ENCODE measurements at regions not wholly inside any gene's neighbourhood (a gene's known extent, or its start where the extent isn't known, plus 50 kb on each side); places are given as distances from the start of the nearest gene placed in this dataset.

DNA sequence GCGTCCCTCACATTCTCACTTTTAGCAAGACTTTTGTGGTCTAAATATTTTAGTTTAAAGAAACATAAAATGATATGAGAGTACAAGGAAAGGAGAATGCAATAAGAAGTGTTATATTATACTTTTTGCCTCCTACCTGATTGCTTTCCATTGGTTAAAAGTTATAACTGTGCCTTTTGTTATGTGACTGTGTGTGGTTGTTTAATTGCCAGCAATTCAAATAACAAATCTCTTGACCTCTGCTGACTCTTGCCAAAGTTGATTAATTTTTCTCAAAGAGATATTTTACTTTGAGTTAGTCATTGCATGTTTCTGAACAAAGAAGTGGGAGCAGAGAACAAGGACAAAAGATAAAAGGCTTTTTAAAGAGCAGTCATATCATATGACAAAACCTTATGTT lies 599.5 kb downstream of the SUCLG1 start:
- ATAC-seq (no peak), DNase-seq (no peak)
- no peaks in the 10 kb centered on the region for H3K4me1 Mint-ChIP-seq
- H3K36me3 ChIP-seq (ENCODE audit: control insufficient read depth in 2 of 3, insufficient read depth in 3 of 3, low read length in 3 of 3) = no peaks in the 10 kb centered on the region
- no peaks in the 10 kb centered on the region for H3K9me3 Mint-ChIP-seq
- intact Hi-C loops (cut with micrococcal nuclease) = no loop called here
- H3K4me3 ChIP-seq (ENCODE audit: low read length) = no peak overlapping the region
- H3K36me3 Mint-ChIP-seq = no peaks in the 10 kb centered on the region
- H3K4me3 Mint-ChIP-seq = no peak overlapping the region
- CTCF ChIA-PET = no interaction called here
- no peaks in the 10 kb centered on the region for H3K27me3 ChIP-seq (ENCODE audit: control insufficient read depth in 2 of 2, insufficient read depth in 2 of 2, low read length in 2 of 2)
- H3K9me3 ChIP-seq (ENCODE audit: control insufficient read depth in 2 of 3, low read length in 3 of 3) = no peaks in the 10 kb centered on the region
- POLR2A ChIA-PET = no interaction called here
- no peaks in the 10 kb centered on the region for H3K4me1 ChIP-seq (ENCODE audit: control insufficient read depth in 2 of 2, insufficient read depth in 2 of 2, low read length in 2 of 2)
- H3K27ac Mint-ChIP-seq = no peak overlapping the region
- no peak overlapping the region for H3K27ac ChIP-seq (ENCODE audit: low read depth, low read length)
- H3K27me3 Mint-ChIP-seq = peaks cover 0 to 12% (median 0%) of the 10 kb centered on the region in 5 donors

- Mint-ChIP-seq H3K27ac (no peak overlapping the region), H3K4me1 (no peaks in the 10 kb centered on the region), H3K27me3 (peaks cover 0 to 4% (median 0%) of the 10 kb centered on the region in 5 donors), H3K9me3 (peaks cover 2 to 27% (median 8%) of the 10 kb centered on the region in 11 donors), H3K36me3 (no peaks in the 10 kb centered on the region), H3K4me3 (no peak overlapping the region)
- no peaks in the 10 kb centered on the region for H3K27me3 ChIP-seq (ENCODE audit: control insufficient read depth in 2 of 2, insufficient read depth in 2 of 2, low read length in 2 of 2)
- H3K36me3 ChIP-seq (ENCODE audit: control insufficient read depth in 2 of 3, insufficient read depth in 3 of 3, low read length in 3 of 3) = no peaks in the 10 kb centered on the region
- DNase-seq (no peak), ATAC-seq (no peak)
- ChIA-PET POLR2A (no interaction called here), CTCF (no interaction called here)
- no peaks in the 10 kb centered on the region for H3K9me3 ChIP-seq (ENCODE audit: control insufficient read depth in 2 of 3, low read length in 3 of 3)
- no peak overlapping the region for H3K4me3 ChIP-seq (ENCODE audit: low read length)
- H3K27ac ChIP-seq (ENCODE audit: low read depth, low read length) = no peak overlapping the region
- no peaks in the 10 kb centered on the region for H3K4me1 ChIP-seq (ENCODE audit: control insufficient read depth in 2 of 2, insufficient read depth in 2 of 2, low read length in 2 of 2)
- intact Hi-C loops (cut with micrococcal nuclease) = no loop called here
Measured at GRCh38 chr2:83851066-83851465, 608.0 kb downstream of the SUCLG1 start.

- Mint-ChIP-seq H3K9me3 (peaks cover 2 to 27% (median 8%) of the 10 kb centered on the region in 11 donors), H3K36me3 (no peaks in the 10 kb centered on the region), H3K4me1 (no peaks in the 10 kb centered on the region), H3K4me3 (no peak overlapping the region), H3K27ac (no peak overlapping the region), H3K27me3 (peaks cover 0 to 4% (median 0%) of the 10 kb centered on the region in 5 donors)
- Histone ChIP-seq H3K27me3 (ENCODE audit: control insufficient read depth in 2 of 2, insufficient read depth in 2 of 2, low read length in 2 of 2) (no peaks in the 10 kb centered on the region), H3K4me1 (ENCODE audit: control insufficient read depth in 2 of 2, insufficient read depth in 2 of 2, low read length in 2 of 2) (no peaks in the 10 kb centered on the region), H3K4me3 (ENCODE audit: low read length) (no peak overlapping the region), H3K27ac (ENCODE audit: low read depth, low read length) (no peak overlapping the region), H3K36me3 (ENCODE audit: control insufficient read depth in 2 of 3, insufficient read depth in 3 of 3, low read length in 3 of 3) (no peaks in the 10 kb centered on the region), H3K9me3 (ENCODE audit: control insufficient read depth in 2 of 3, low read length in 3 of 3) (no peaks in the 10 kb centered on the region)
- ChIA-PET CTCF (no interaction called here), POLR2A (no interaction called here)
- no peak for ATAC-seq
- intact Hi-C loops (cut with micrococcal nuclease) = no loop called here
- no peak for DNase-seq
Measured at GRCh38 chr2:83850071-83850725, 608.9 kb downstream of the SUCLG1 start.

- ATAC-seq = no peak
- DNase-seq = no peak
- peaks cover 0 to 8% (median 2%) of the 10 kb centered on the region in 11 donors for H3K9me3 Mint-ChIP-seq
- no peaks in the 10 kb centered on the region for H3K36me3 ChIP-seq (ENCODE audit: control insufficient read depth in 2 of 3, insufficient read depth in 3 of 3, low read length in 3 of 3)
- CTCF ChIA-PET = no interaction called here
- no peak overlapping the region for H3K4me3 ChIP-seq (ENCODE audit: low read length)
- H3K27ac ChIP-seq (ENCODE audit: low read depth, low read length) = no peak overlapping the region
- no peaks in the 10 kb centered on the region for H3K9me3 ChIP-seq (ENCODE audit: control insufficient read depth in 2 of 3, low read length in 3 of 3)
- H3K4me1 Mint-ChIP-seq = no peaks in the 10 kb centered on the region
- H3K27me3 Mint-ChIP-seq = peaks cover 0 to 3% (median 0%) of the 10 kb centered on the region in 5 donors
- no peak overlapping the region for H3K27ac Mint-ChIP-seq
- H3K27me3 ChIP-seq (ENCODE audit: control insufficient read depth in 2 of 2, insufficient read depth in 2 of 2, low read length in 2 of 2) = no peaks in the 10 kb centered on the region
- intact Hi-C loops (cut with micrococcal nuclease) = no loop called here
- POLR2A ChIA-PET = no interaction called here
- no peaks in the 10 kb centered on the region for H3K36me3 Mint-ChIP-seq
- no peak overlapping the region for H3K4me3 Mint-ChIP-seq
- no peaks in the 10 kb centered on the region for H3K4me1 ChIP-seq (ENCODE audit: control insufficient read depth in 2 of 2, insufficient read depth in 2 of 2, low read length in 2 of 2)
Measured at GRCh38 chr2:83844490-83844889, 614.6 kb downstream of the SUCLG1 start.

GRCh38 chr2:83842421-83842820 lies 616.7 kb downstream of the SUCLG1 start:
- Histone ChIP-seq H3K9me3 (ENCODE audit: control insufficient read depth in 2 of 3, low read length in 3 of 3) (no peaks in the 10 kb centered on the region), H3K4me3 (ENCODE audit: low read length) (no peak overlapping the region), H3K4me1 (ENCODE audit: control insufficient read depth in 2 of 2, insufficient read depth in 2 of 2, low read length in 2 of 2) (no peaks in the 10 kb centered on the region), H3K27me3 (ENCODE audit: control insufficient read depth in 2 of 2, insufficient read depth in 2 of 2, low read length in 2 of 2) (no peaks in the 10 kb centered on the region), H3K27ac (ENCODE audit: low read depth, low read length) (no peak overlapping the region), H3K36me3 (ENCODE audit: control insufficient read depth in 2 of 3, insufficient read depth in 3 of 3, low read length in 3 of 3) (no peaks in the 10 kb centered on the region)
- no peak for ATAC-seq
- CTCF ChIA-PET = no interaction called here
- Mint-ChIP-seq H3K9me3 (peaks cover 0 to 5% (median 0%) of the 10 kb centered on the region in 11 donors), H3K27ac (no peak overlapping the region), H3K4me3 (no peak overlapping the region), H3K36me3 (no peaks in the 10 kb centered on the region), H3K4me1 (no peaks in the 10 kb centered on the region), H3K27me3 (no peaks in the 10 kb centered on the region)
- intact Hi-C loops (cut with micrococcal nuclease) = no loop called here
- POLR2A ChIA-PET = no interaction called here
- DNase-seq = no peak

GRCh38 chr2:83837823-83838222 lies 621.3 kb downstream of the SUCLG1 start:
- no peaks in the 10 kb centered on the region for H3K4me1 ChIP-seq (ENCODE audit: control insufficient read depth in 2 of 2, insufficient read depth in 2 of 2, low read length in 2 of 2)
- DNase-seq (no peak), ATAC-seq (no peak)
- POLR2A ChIA-PET = no interaction called here
- Mint-ChIP-seq H3K4me1 (peaks cover 0 to 1% (median 0%) of the 10 kb centered on the region in 7 donors), H3K36me3 (no peaks in the 10 kb centered on the region), H3K4me3 (no peak overlapping the region), H3K27me3 (peaks cover 0 to 11% (median 3%) of the 10 kb centered on the region in 5 donors), H3K27ac (no peak overlapping the region), H3K9me3 (peaks cover 0 to 5% (median 0%) of the 10 kb centered on the region in 11 donors)
- no peaks in the 10 kb centered on the region for H3K27me3 ChIP-seq (ENCODE audit: control insufficient read depth in 2 of 2, insufficient read depth in 2 of 2, low read length in 2 of 2)
- H3K9me3 ChIP-seq (ENCODE audit: control insufficient read depth in 2 of 3, low read length in 3 of 3) = no peaks in the 10 kb centered on the region
- CTCF ChIA-PET = no interaction called here
- intact Hi-C loops (cut with micrococcal nuclease) = no loop called here
- H3K27ac ChIP-seq (ENCODE audit: low read depth, low read length) = no peak overlapping the region
- no peak overlapping the region for H3K4me3 ChIP-seq (ENCODE audit: low read length)
- no peaks in the 10 kb centered on the region for H3K36me3 ChIP-seq (ENCODE audit: control insufficient read depth in 2 of 3, insufficient read depth in 3 of 3, low read length in 3 of 3)

DNA sequence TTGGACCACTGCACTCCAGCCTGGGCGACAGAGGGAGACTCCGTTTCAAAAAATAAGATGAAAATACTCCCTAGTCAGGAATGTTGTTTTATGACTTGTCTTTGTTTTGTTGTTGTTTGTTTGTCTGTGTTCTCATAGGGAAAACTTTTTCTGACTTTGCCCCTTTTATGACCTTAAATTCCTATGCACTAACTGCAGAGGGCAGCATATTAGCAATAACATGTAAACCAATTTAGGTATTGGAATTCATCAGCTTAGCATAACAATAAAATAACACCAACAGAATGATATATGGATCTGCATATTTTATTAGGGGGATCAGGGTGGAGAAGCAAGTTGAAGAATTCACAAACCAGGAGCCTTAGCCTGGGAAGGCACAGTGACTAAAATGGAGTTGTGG lies 631.5 kb downstream of the SUCLG1 start:
- no peaks in the 10 kb centered on the region for H3K36me3 ChIP-seq (ENCODE audit: control insufficient read depth in 2 of 3, insufficient read depth in 3 of 3, low read length in 3 of 3)
- ChIA-PET CTCF (interaction anchor here (0.7 kb wide), 1 partner anchor 114 kb away, joined by 3 read pairs; no protein-coding TSS in a partner anchor), POLR2A (no interaction called here)
- intact Hi-C loops (cut with micrococcal nuclease) = no loop called here
- H3K9me3 ChIP-seq (ENCODE audit: control insufficient read depth in 2 of 3, low read length in 3 of 3) = no peaks in the 10 kb centered on the region
- Mint-ChIP-seq H3K36me3 (no peaks in the 10 kb centered on the region), H3K4me1 (peaks cover 0 to 1% (median 0%) of the 10 kb centered on the region in 7 donors), H3K9me3 (peaks cover 0 to 6% (median 0%) of the 10 kb centered on the region in 11 donors), H3K27ac (no peak overlapping the region), H3K4me3 (no peak overlapping the region), H3K27me3 (peaks cover 0 to 7% (median 0%) of the 10 kb centered on the region in 5 donors)
- H3K4me3 ChIP-seq (ENCODE audit: low read length) = no peak overlapping the region
- ATAC-seq (no peak), DNase-seq (no peak)
- no peaks in the 10 kb centered on the region for H3K27me3 ChIP-seq (ENCODE audit: control insufficient read depth in 2 of 2, insufficient read depth in 2 of 2, low read length in 2 of 2)
- H3K4me1 ChIP-seq (ENCODE audit: control insufficient read depth in 2 of 2, insufficient read depth in 2 of 2, low read length in 2 of 2) = no peaks in the 10 kb centered on the region
- H3K27ac ChIP-seq (ENCODE audit: low read depth, low read length) = no peak overlapping the region
